ENCODE measurements at regions not wholly inside any gene's neighbourhood (a gene's known extent, or its start where the extent isn't known, plus 50 kb on each side); places are given as distances from the start of the nearest gene placed in this dataset.

GRCh38 chr10:33721509-33721908 is 387.0 kb upstream of the NRP1 start:
- Histone ChIP-seq H3K27ac (ENCODE audit: low read depth, low read length) (no peak overlapping the region), H3K27me3 (ENCODE audit: control insufficient read depth, insufficient read depth, low read length) (no peaks in the 10 kb centered on the region), H3K4me3 (ENCODE audit: low read depth, low read length) (no peak overlapping the region), H3K4me1 (ENCODE audit: control insufficient read depth, insufficient read depth, low read length) (no peaks in the 10 kb centered on the region), H3K36me3 (ENCODE audit: control insufficient read depth, insufficient read depth, low read length) (no peaks in the 10 kb centered on the region), H3K9me3 (ENCODE audit: control insufficient read depth, insufficient read depth, low read length) (no peaks in the 10 kb centered on the region)
- WGBS (ENCODE audit: insufficient coverage): 76% methylated on average over 4 of the region's 7 CpGs
- peak in 1 of 6 donors; percentile 16 for DNase-seq (ENCODE audit: low read depth in 4 of 6, low spot score in 6 of 6)

GRCh38 chr10:33720161-33720560 is 385.7 kb upstream of the NRP1 start:
- Histone ChIP-seq H3K27me3 (ENCODE audit: control insufficient read depth, insufficient read depth, low read length) (no peaks in the 10 kb centered on the region), H3K27ac (ENCODE audit: low read depth, low read length) (no peak overlapping the region), H3K4me3 (ENCODE audit: low read depth, low read length) (no peak overlapping the region), H3K36me3 (ENCODE audit: control insufficient read depth, insufficient read depth, low read length) (no peaks in the 10 kb centered on the region), H3K9me3 (ENCODE audit: control insufficient read depth, insufficient read depth, low read length) (no peaks in the 10 kb centered on the region), H3K4me1 (ENCODE audit: control insufficient read depth, insufficient read depth, low read length) (no peaks in the 10 kb centered on the region)
- DNase-seq (ENCODE audit: low read depth in 4 of 6, low spot score in 6 of 6): no peak
- no CpG with 5 or more reads among the region's 2 CpGs for WGBS (ENCODE audit: insufficient coverage)

- whole genome bisulfite sequencing (ENCODE audit: insufficient coverage): 55% methylated on average over 3 of the region's 8 CpGs
These were observed 384.7 kb upstream of the NRP1 start for GRCh38 chr10:33719005-33719703.

GRCh38 chr10:33716501-33717267 is 382.2 kb upstream of the NRP1 start:
- Histone ChIP-seq H3K27me3 (ENCODE audit: control insufficient read depth, insufficient read depth, low read length) (no peaks in the 10 kb centered on the region), H3K36me3 (ENCODE audit: control insufficient read depth, insufficient read depth, low read length) (no peaks in the 10 kb centered on the region), H3K4me1 (ENCODE audit: control insufficient read depth, insufficient read depth, low read length) (peaks cover 3% of the 10 kb centered on the region), H3K9me3 (ENCODE audit: control insufficient read depth, insufficient read depth, low read length) (no peaks in the 10 kb centered on the region), H3K4me3 (ENCODE audit: low read depth, low read length) (no peak overlapping the region), H3K27ac (ENCODE audit: low read depth, low read length) (no peak overlapping the region)
- DNase-seq (ENCODE audit: low read depth in 4 of 6, low spot score in 6 of 6): no peak
- no CpG with 5 or more reads among the region's 2 CpGs for WGBS (ENCODE audit: insufficient coverage)

More at GRCh38 chr10:33719005-33719703, 384.7 kb upstream of the NRP1 start:
- Histone ChIP-seq H3K4me1 (ENCODE audit: control insufficient read depth, insufficient read depth, low read length) (no peaks in the 10 kb centered on the region), H3K9me3 (ENCODE audit: control insufficient read depth, insufficient read depth, low read length) (no peaks in the 10 kb centered on the region), H3K36me3 (ENCODE audit: control insufficient read depth, insufficient read depth, low read length) (no peaks in the 10 kb centered on the region), H3K4me3 (ENCODE audit: low read depth, low read length) (no peak overlapping the region), H3K27ac (ENCODE audit: low read depth, low read length) (no peak overlapping the region), H3K27me3 (ENCODE audit: control insufficient read depth, insufficient read depth, low read length) (no peaks in the 10 kb centered on the region)
- no peak for DNase-seq (ENCODE audit: low read depth in 4 of 6, low spot score in 6 of 6)

- Histone ChIP-seq H3K27ac (ENCODE audit: low read depth, low read length) (no peak overlapping the region), H3K27me3 (ENCODE audit: control insufficient read depth, insufficient read depth, low read length) (no peaks in the 10 kb centered on the region), H3K36me3 (ENCODE audit: control insufficient read depth, insufficient read depth, low read length) (no peaks in the 10 kb centered on the region), H3K4me3 (ENCODE audit: low read depth, low read length) (no peak overlapping the region), H3K4me1 (ENCODE audit: control insufficient read depth, insufficient read depth, low read length) (peaks cover 3% of the 10 kb centered on the region), H3K9me3 (ENCODE audit: control insufficient read depth, insufficient read depth, low read length) (no peaks in the 10 kb centered on the region)
- WGBS (ENCODE audit: insufficient coverage): 85% methylated on average over 11 of the region's 16 CpGs
- no peak for DNase-seq (ENCODE audit: low read depth in 4 of 6, low spot score in 6 of 6)
These were observed 381.0 kb upstream of the NRP1 start for GRCh38 chr10:33715303-33715975.

GRCh38 chr10:33712825-33713224 is 378.4 kb upstream of the NRP1 start:
- Histone ChIP-seq H3K27ac (ENCODE audit: low read depth, low read length) (no peak overlapping the region), H3K27me3 (ENCODE audit: control insufficient read depth, insufficient read depth, low read length) (no peaks in the 10 kb centered on the region), H3K4me3 (ENCODE audit: low read depth, low read length) (no peak overlapping the region), H3K9me3 (ENCODE audit: control insufficient read depth, insufficient read depth, low read length) (no peaks in the 10 kb centered on the region), H3K4me1 (ENCODE audit: control insufficient read depth, insufficient read depth, low read length) (peaks cover 3% of the 10 kb centered on the region), H3K36me3 (ENCODE audit: control insufficient read depth, insufficient read depth, low read length) (no peaks in the 10 kb centered on the region)
- WGBS (ENCODE audit: insufficient coverage): 77% methylated on average over 5 of the region's 7 CpGs
- DNase-seq (ENCODE audit: low read depth in 4 of 6, low spot score in 6 of 6): peak in 1 of 6 donors; percentile 31

- Histone ChIP-seq H3K4me1 (ENCODE audit: control insufficient read depth, insufficient read depth, low read length) (peaks cover 3% of the 10 kb centered on the region), H3K9me3 (ENCODE audit: control insufficient read depth, insufficient read depth, low read length) (no peaks in the 10 kb centered on the region), H3K27ac (ENCODE audit: low read depth, low read length) (no peak overlapping the region), H3K36me3 (ENCODE audit: control insufficient read depth, insufficient read depth, low read length) (no peaks in the 10 kb centered on the region), H3K27me3 (ENCODE audit: control insufficient read depth, insufficient read depth, low read length) (no peaks in the 10 kb centered on the region), H3K4me3 (ENCODE audit: low read depth, low read length) (no peak overlapping the region)
- 100% methylated on average over 1 of the region's 5 CpGs for WGBS (ENCODE audit: insufficient coverage)
- peak in 1 of 6 donors; percentile 87 for DNase-seq (ENCODE audit: low read depth in 4 of 6, low spot score in 6 of 6)
These were observed 375.5 kb upstream of the NRP1 start for GRCh38 chr10:33710006-33710405.

GRCh38 chr10:33709008-33709753 is 374.7 kb upstream of the NRP1 start:
- Histone ChIP-seq H3K27ac (ENCODE audit: low read depth, low read length) (no peak overlapping the region), H3K27me3 (ENCODE audit: control insufficient read depth, insufficient read depth, low read length) (no peaks in the 10 kb centered on the region), H3K4me3 (ENCODE audit: low read depth, low read length) (no peak overlapping the region), H3K36me3 (ENCODE audit: control insufficient read depth, insufficient read depth, low read length) (no peaks in the 10 kb centered on the region), H3K9me3 (ENCODE audit: control insufficient read depth, insufficient read depth, low read length) (no peaks in the 10 kb centered on the region), H3K4me1 (ENCODE audit: control insufficient read depth, insufficient read depth, low read length) (peaks cover 3% of the 10 kb centered on the region)
- no CpG with 5 or more reads among the region's 4 CpGs for WGBS (ENCODE audit: insufficient coverage)
- DNase-seq (ENCODE audit: low read depth in 4 of 6, low spot score in 6 of 6): peak in 1 of 6 donors; percentile 52

- DNase-seq (ENCODE audit: low read depth in 4 of 6, low spot score in 6 of 6): no peak
- H3K4me1 ChIP-seq (ENCODE audit: control insufficient read depth, insufficient read depth, low read length): peaks cover 7% of the 10 kb centered on the region
- WGBS (ENCODE audit: insufficient coverage): no CpG with 5 or more reads among the region's 5 CpGs
- H3K27me3 ChIP-seq (ENCODE audit: control insufficient read depth, insufficient read depth, low read length): no peaks in the 10 kb centered on the region
- no peak overlapping the region for H3K27ac ChIP-seq (ENCODE audit: low read depth, low read length)
- no peaks in the 10 kb centered on the region for H3K36me3 ChIP-seq (ENCODE audit: control insufficient read depth, insufficient read depth, low read length)
- H3K4me3 ChIP-seq (ENCODE audit: low read depth, low read length): no peak overlapping the region
- no peaks in the 10 kb centered on the region for H3K9me3 ChIP-seq (ENCODE audit: control insufficient read depth, insufficient read depth, low read length)
These were observed 374.1 kb upstream of the NRP1 start for GRCh38 chr10:33708561-33708960.
